HFF-Myc (cell line): ENCODE measurements at regions not wholly inside any gene's neighbourhood (a gene's known extent, or its start where the extent isn't known, plus 50 kb on each side); places are given as distances from the start of the nearest gene placed in this dataset.

ENCODE experiments used
- DNase-seq: peaks from one replicate; pipeline ENCODE4 v3.0.0-alpha.2; 2011; ENCODE audit warnings: low read depth; ENCODE audit errors: extremely low read depth
- H3K4me3 ChIP-seq: replicated peaks from 2 replicates; pipeline ENCODE4 v1.5.1; 2011; ENCODE audit warnings: low read depth, mild to moderate bottlenecking, control low read depth, low read length
- CTCF ChIP-seq: IDR thresholded peaks from 2 replicates; pipeline ENCODE4 v1.5.1; 2012; ENCODE audit warnings: mild to moderate bottlenecking, low read depth, low read length, control low read depth; ENCODE audit errors: missing control alignments

- peak; percentile 74 for TF ChIP-seq CTCF
- no peak overlapping the region for H3K4me3 ChIP-seq
- no peak for DNase-seq
Observed at GRCh38 chr6:137944793-137945498, 77.9 kb downstream of the TNFAIP3 start.

GRCh38 chr6:137949686-137950390 is 82.8 kb downstream of the TNFAIP3 start:
- no peak for TF ChIP-seq CTCF
- DNase-seq: no peak
- H3K4me3 ChIP-seq: no peak overlapping the region

GRCh38 chr6:137950581-137950980 is 83.5 kb downstream of the TNFAIP3 start:
- TF ChIP-seq CTCF: no peak
- no peak overlapping the region for H3K4me3 ChIP-seq
- no peak for DNase-seq

GRCh38 chr6:137951064-137951597 is 84.1 kb downstream of the TNFAIP3 start:
- no peak for DNase-seq
- TF ChIP-seq CTCF: no peak
- no peak overlapping the region for H3K4me3 ChIP-seq

- no peak overlapping the region for H3K4me3 ChIP-seq
- no peak for DNase-seq
- no peak for TF ChIP-seq CTCF
Observed at GRCh38 chr6:137952247-137952646, 85.2 kb downstream of the TNFAIP3 start.

- DNase-seq: no peak
- no peak overlapping the region for H3K4me3 ChIP-seq
- no peak for TF ChIP-seq CTCF
Observed at GRCh38 chr6:137953761-137954160, 86.7 kb downstream of the TNFAIP3 start.

GRCh38 chr6:137954253-137954652 is 87.2 kb downstream of the TNFAIP3 start:
- DNase-seq: no peak
- H3K4me3 ChIP-seq: no peak overlapping the region
- no peak for TF ChIP-seq CTCF
